ENCODE measurements at regions not wholly inside any gene's neighbourhood (a gene's known extent, or its start where the extent isn't known, plus 50 kb on each side); places are given as distances from the start of the nearest gene placed in this dataset.
"Not testable (repeated sequence)": the region's sequence is repeated elsewhere in the genome, so short reads cannot be mapped to it uniquely, and the experiment has no call there.

DNA sequence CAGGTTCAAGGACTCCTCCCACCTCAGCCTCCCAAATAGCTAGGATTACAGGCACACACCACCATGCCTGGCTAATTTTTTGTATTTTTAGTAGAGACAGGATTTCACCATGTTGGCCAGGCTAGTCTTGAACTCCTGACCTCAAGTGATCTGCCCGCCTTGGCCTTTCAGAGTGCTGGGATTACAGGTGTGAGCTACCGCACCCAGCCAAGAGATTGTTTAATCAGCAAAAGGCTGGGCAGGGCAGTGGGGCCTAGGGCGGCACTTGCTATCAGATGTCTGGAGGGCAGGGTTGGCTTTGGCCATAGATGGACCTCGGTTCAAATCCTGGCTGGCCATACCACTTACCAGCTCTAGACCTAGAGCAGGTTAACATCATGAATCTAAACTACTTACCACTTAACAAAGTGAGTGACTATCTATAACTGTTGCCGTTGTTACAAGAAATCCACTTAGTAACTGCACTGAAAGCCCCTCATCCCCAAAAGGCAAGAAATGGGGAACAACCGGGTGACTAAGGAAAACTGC, 60.9 kb upstream of the BCL2L14 start:
- DNase-seq (ENCODE audit: low spot score); H4K20me1 ChIP-seq (ENCODE audit: insufficient read depth, poor library complexity, severe bottlenecking); H2AFZ ChIP-seq; H3K4me1 ChIP-seq (ENCODE audit: insufficient read depth); H3K79me2 ChIP-seq; H3K4me3 ChIP-seq; H3K27me3 ChIP-seq; H3K9me3 ChIP-seq (ENCODE audit: low read depth); H3K36me3 ChIP-seq (replicated peaks; ENCODE audit: insufficient read depth, low read depth); H3K4me2 ChIP-seq; H3K27ac ChIP-seq; H3K9me2 ChIP-seq (replicated peaks; ENCODE audit: insufficient read depth): not testable (repeated sequence)
- WGBS (ENCODE audit: low lambda C conversion rate, missing lambda C conversion rate): 89% methylated on average over 6 of the region's 6 CpGs

DNA sequence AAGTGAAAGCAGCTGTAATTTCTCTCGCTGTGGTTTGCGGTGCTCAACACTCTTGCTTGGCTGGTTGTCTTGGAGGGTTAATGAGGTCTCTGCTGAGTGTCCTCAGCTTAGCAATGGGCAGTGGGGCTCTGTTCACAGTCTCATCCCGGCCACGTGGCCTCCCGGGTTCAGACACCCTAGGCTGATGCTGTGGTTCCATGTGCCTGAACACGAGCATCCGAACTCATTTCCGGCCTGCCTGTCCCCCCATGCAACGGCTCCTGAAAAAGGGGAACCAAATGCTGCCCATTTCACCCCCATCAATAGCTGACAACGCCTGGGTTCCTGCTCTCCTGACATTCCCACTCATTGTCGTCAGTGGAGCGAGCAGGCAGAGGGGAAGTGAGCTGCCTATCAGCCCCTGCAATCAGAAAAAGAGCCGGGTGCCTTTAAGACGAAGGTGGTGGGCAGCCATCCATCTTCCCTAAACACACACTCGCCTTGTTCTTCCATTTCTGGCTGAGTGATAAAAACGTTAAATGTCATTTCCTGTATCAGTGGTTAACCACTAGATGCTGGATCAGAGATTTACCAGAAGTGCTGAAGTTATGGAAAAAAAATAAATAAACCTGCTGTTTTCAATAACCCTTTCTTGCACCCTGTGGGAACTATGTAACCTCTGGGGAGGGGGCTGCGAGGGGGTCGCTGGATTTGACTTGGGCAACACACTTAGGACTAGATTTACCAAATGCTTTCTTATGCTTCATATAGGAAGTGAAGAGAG, 60.3 kb upstream of the BCL2L14 start:
- Histone ChIP-seq H4K20me1 (ENCODE audit: insufficient read depth, poor library complexity, severe bottlenecking) (no peaks in the 10 kb centered on the region), H3K9me3 (ENCODE audit: low read depth) (no peaks in the 10 kb centered on the region), H3K4me2 (no peak overlapping the region), H2AFZ (no peak overlapping the region), H3K27ac (no peak overlapping the region), H3K79me2 (no peaks in the 10 kb centered on the region), H3K9me2 (replicated peaks; ENCODE audit: insufficient read depth) (no peaks in the 10 kb centered on the region), H3K4me3 (no peak overlapping the region), H3K27me3 (no peaks in the 10 kb centered on the region), H3K36me3 (replicated peaks; ENCODE audit: insufficient read depth, low read depth) (no peaks in the 10 kb centered on the region), H3K4me1 (ENCODE audit: insufficient read depth) (peaks cover 3% of the 10 kb centered on the region)
- 71% methylated on average over 18 of the region's 18 CpGs for WGBS (ENCODE audit: low lambda C conversion rate, missing lambda C conversion rate)
- TF ChIP-seq EZH2phosphoT487 (IDR thresholded peaks at IDR 0.05; ENCODE audit: low read depth, severe bottlenecking, unreplicated experiment) (no peak), EZH2 (IDR thresholded peaks at IDR 0.05; ENCODE audit: borderline replicate concordance) (no peak)
- TF ChIP-seq, protein P1, sequence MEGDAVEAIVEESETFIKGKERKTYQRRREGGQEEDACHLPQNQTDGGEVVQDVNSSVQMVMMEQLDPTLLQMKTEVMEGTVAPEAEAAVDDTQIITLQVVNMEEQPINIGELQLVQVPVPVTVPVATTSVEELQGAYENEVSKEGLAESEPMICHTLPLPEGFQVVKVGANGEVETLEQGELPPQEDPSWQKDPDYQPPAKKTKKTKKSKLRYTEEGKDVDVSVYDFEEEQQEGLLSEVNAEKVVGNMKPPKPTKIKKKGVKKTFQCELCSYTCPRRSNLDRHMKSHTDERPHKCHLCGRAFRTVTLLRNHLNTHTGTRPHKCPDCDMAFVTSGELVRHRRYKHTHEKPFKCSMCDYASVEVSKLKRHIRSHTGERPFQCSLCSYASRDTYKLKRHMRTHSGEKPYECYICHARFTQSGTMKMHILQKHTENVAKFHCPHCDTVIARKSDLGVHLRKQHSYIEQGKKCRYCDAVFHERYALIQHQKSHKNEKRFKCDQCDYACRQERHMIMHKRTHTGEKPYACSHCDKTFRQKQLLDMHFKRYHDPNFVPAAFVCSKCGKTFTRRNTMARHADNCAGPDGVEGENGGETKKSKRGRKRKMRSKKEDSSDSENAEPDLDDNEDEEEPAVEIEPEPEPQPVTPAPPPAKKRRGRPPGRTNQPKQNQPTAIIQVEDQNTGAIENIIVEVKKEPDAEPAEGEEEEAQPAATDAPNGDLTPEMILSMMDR (IDR thresholded peaks at IDR 0.05; ENCODE audit: poor library complexity): no peak
- no peak for DNase-seq (ENCODE audit: low spot score)

DNA sequence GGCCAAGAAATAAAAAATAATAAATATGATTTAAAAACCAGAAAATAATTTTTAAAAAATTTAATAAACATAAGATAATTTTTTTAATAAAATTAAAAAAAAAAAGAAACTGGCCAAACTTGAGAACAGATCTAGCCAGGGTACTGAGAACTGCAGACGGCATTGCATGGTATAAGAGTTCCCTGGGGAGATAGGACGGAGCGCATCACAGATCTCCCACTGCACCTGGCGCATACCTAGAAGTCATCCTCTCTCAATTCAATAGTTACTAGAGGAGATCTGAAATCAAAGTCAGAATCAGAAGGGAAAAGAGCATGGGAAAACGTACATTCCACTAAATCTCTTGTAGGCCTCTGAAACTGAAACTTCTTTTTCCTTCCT, 58.9 kb upstream of the BCL2L14 start:
- WGBS (ENCODE audit: low lambda C conversion rate, missing lambda C conversion rate): 94% methylated on average over 5 of the region's 5 CpGs
- TF ChIP-seq, protein P1 (IDR thresholded peaks at IDR 0.05; ENCODE audit: poor library complexity): no peak
- TF ChIP-seq EZH2 (IDR thresholded peaks at IDR 0.05; ENCODE audit: borderline replicate concordance): no peak
- no peak for TF ChIP-seq EZH2phosphoT487 (IDR thresholded peaks at IDR 0.05; ENCODE audit: low read depth, severe bottlenecking, unreplicated experiment)
- H3K4me2 ChIP-seq: no peak overlapping the region

DNA sequence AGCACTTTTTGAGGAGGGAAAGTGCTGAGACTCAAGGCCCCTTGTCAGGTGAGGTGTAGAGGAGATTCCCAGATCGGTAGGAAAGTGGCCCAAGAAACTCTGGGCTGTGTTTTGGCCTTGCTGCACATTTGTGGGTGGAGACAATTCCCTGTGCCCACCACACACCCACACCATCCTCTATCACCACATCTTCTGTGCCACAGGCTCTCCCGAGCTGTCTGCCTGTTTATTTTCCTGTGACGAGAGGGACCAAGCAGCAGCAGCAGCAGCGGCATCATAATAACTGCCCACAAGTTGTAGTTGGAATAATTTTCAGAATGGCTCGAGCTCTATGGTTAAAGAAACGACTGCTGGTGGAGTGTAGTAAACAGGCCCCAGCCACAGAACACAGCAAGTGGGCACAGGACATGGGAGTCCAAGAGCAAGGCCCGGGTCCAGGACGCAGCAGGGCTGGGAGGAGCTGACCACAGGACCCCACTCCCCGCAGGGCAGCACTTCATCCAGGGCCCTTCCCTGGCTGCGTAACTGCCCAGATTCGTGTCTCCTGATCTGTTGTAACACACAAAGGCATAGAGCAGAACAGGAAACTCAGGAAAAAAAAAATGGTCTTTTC, 55.6 kb upstream of the BCL2L14 start:
- H3K4me2 ChIP-seq: no peak overlapping the region
- H3K9me3 ChIP-seq (ENCODE audit: low read depth): no peaks in the 10 kb centered on the region
- no peaks in the 10 kb centered on the region for H3K79me2 ChIP-seq
- H3K27ac ChIP-seq: no peak overlapping the region
- H2AFZ ChIP-seq: no peak overlapping the region
- peaks cover 7% of the 10 kb centered on the region for H3K4me1 ChIP-seq (ENCODE audit: insufficient read depth)
- no peaks in the 10 kb centered on the region for H3K36me3 ChIP-seq (replicated peaks; ENCODE audit: insufficient read depth, low read depth)
- no peak overlapping the region for H3K4me3 ChIP-seq
- H4K20me1 ChIP-seq (ENCODE audit: insufficient read depth, poor library complexity, severe bottlenecking): no peaks in the 10 kb centered on the region
- 73% methylated on average over 11 of the region's 11 CpGs for WGBS (ENCODE audit: low lambda C conversion rate, missing lambda C conversion rate)
- no peaks in the 10 kb centered on the region for H3K9me2 ChIP-seq (replicated peaks; ENCODE audit: insufficient read depth)
- TF ChIP-seq EZH2 (IDR thresholded peaks at IDR 0.05; ENCODE audit: borderline replicate concordance) (no peak), EZH2phosphoT487 (IDR thresholded peaks at IDR 0.05; ENCODE audit: low read depth, severe bottlenecking, unreplicated experiment) (no peak)
- TF ChIP-seq, protein P1 (IDR thresholded peaks at IDR 0.05; ENCODE audit: poor library complexity): no peak
- no peak for DNase-seq (ENCODE audit: low spot score)
- no peaks in the 10 kb centered on the region for H3K27me3 ChIP-seq

More for the DNA sequence above, 58.9 kb upstream of the BCL2L14 start:
- Histone ChIP-seq H3K27me3 (no peaks in the 10 kb centered on the region), H2AFZ (no peak overlapping the region), H3K36me3 (replicated peaks; ENCODE audit: insufficient read depth, low read depth) (no peaks in the 10 kb centered on the region), H3K4me3 (no peak overlapping the region), H3K79me2 (no peaks in the 10 kb centered on the region), H3K9me3 (ENCODE audit: low read depth) (no peaks in the 10 kb centered on the region), H3K9me2 (replicated peaks; ENCODE audit: insufficient read depth) (no peaks in the 10 kb centered on the region), H4K20me1 (ENCODE audit: insufficient read depth, poor library complexity, severe bottlenecking) (no peaks in the 10 kb centered on the region), H3K4me1 (ENCODE audit: insufficient read depth) (peaks cover 3% of the 10 kb centered on the region), H3K27ac (no peak overlapping the region)
- DNase-seq (ENCODE audit: low spot score): no peak
